Neuronal stem cell (in vitro differentiated cells): ENCODE measurements at regions not wholly inside any gene's neighbourhood (a gene's known extent, or its start where the extent isn't known, plus 50 kb on each side); places are given as distances from the start of the nearest gene placed in this dataset.

Experiments
- DNase-seq: peaks from one replicate; pipeline ENCODE4 v3.0.0-alpha.2; 2013; ENCODE audit warnings: low spot score
- H2AFZ ChIP-seq: one replicate; pipeline ENCODE4 v1.6.1; 2013; ENCODE audit warnings: mild to moderate bottlenecking, low read length, inconsistent platforms
- H2AK5ac ChIP-seq: 2 replicates; pipeline ENCODE4 v1.6.1; 2013; ENCODE audit warnings: low read depth, mild to moderate bottlenecking, inconsistent platforms, low read length, moderate library complexity, mixed read lengths
- H2BK120ac ChIP-seq: 2 replicates; pipeline ENCODE4 v1.6.1; 2013; ENCODE audit warnings: low read depth, mild to moderate bottlenecking, inconsistent platforms, low read length, moderate library complexity, mixed read lengths
- H2BK12ac ChIP-seq: one replicate; pipeline ENCODE4 v1.6.1; 2013; ENCODE audit warnings: low read length, inconsistent platforms
- H2BK15ac ChIP-seq: 2 replicates; pipeline ENCODE4 v1.6.1; 2013; ENCODE audit warnings: mild to moderate bottlenecking, low read length, inconsistent platforms, mixed read lengths
- H2BK5ac ChIP-seq: one replicate; pipeline ENCODE4 v1.6.1; 2013; ENCODE audit warnings: inconsistent platforms, mild to moderate bottlenecking, low read length, moderate library complexity
- H3K14ac ChIP-seq: one replicate; pipeline ENCODE4 v1.6.1; 2013; ENCODE audit warnings: low read length, inconsistent platforms
- H3K18ac ChIP-seq: 2 replicates; pipeline ENCODE4 v1.6.1; 2013; ENCODE audit warnings: low read length, inconsistent platforms
- H3K23ac ChIP-seq: 2 replicates; pipeline ENCODE4 v1.6.1; 2013; ENCODE audit warnings: low read depth, mild to moderate bottlenecking, mixed read lengths, low read length, inconsistent platforms; ENCODE audit not compliant: poor library complexity
- H3K27ac ChIP-seq: replicated peaks from 3 replicates; pipeline ENCODE4 v1.5.1; 2013; ENCODE audit warnings: low read length, inconsistent platforms
- H3K27me3 ChIP-seq, 3 experiments: 2 replicates each; pipeline ENCODE4 v1.6.1; 2013; ENCODE audit warnings: low read length in 3 of 3, mild to moderate bottlenecking in 2 of 3, inconsistent platforms in 1 of 3, low read depth in 1 of 3, mixed read lengths in 1 of 3, moderate library complexity in 1 of 3; ENCODE audit not compliant: control insufficient read depth in 3 of 3, insufficient read depth in 3 of 3
- H3K36me3 ChIP-seq, 2 donors: replicated peaks in 1 of 2; 2 replicates each; pipeline ENCODE4 v1.6.1; 2013; ENCODE audit warnings: low read length in 2 of 2; ENCODE audit not compliant: control insufficient read depth in 2 of 2, insufficient read depth in 2 of 2
- H3K4ac ChIP-seq: 2 replicates; pipeline ENCODE4 v1.6.1; 2013; ENCODE audit warnings: inconsistent platforms, mild to moderate bottlenecking, low read length, moderate library complexity
- H3K4me1 ChIP-seq, 2 donors: 1 replicate in 1 of 2; 2 replicates in 1 of 2; pipeline ENCODE4 v1.6.1; 2013; ENCODE audit warnings: low read length in 2 of 2, low read depth in 1 of 2; ENCODE audit not compliant: control insufficient read depth in 2 of 2, insufficient read depth in 1 of 2
- H3K4me2 ChIP-seq: one replicate; pipeline ENCODE4 v1.6.1; 2013; ENCODE audit warnings: mild to moderate bottlenecking, low read length, inconsistent platforms; ENCODE audit not compliant: insufficient read depth, poor library complexity, severe bottlenecking
- H3K4me3 ChIP-seq, 2 donors: 2 replicates each; pipeline ENCODE4 v1.5.1; 2013; ENCODE audit warnings: low read length in 2 of 2, mild to moderate bottlenecking in 2 of 2, inconsistent platforms in 1 of 2, moderate library complexity in 1 of 2
- H3K79me1 ChIP-seq: one replicate; pipeline ENCODE4 v1.6.1; 2013; ENCODE audit warnings: low read depth, mild to moderate bottlenecking, inconsistent platforms, low read length, moderate library complexity
- H3K9ac ChIP-seq: one replicate; pipeline ENCODE4 v1.6.1; 2013; ENCODE audit warnings: mild to moderate bottlenecking, low read depth, low read length, inconsistent platforms; ENCODE audit not compliant: poor library complexity
- H3K9me3 ChIP-seq, 2 donors: replicated peaks in 1 of 2; 2 replicates each; pipeline versions ENCODE3 to v1.6.1; 2013; ENCODE audit warnings: low read length in 2 of 2, mild to moderate bottlenecking in 2 of 2, inconsistent platforms in 1 of 2, low read depth in 1 of 2, mixed read lengths in 1 of 2, moderate library complexity in 1 of 2; ENCODE audit not compliant: control insufficient read depth in 2 of 2, insufficient read depth in 1 of 2
- H4K8ac ChIP-seq: one replicate; pipeline ENCODE4 v1.6.1; 2013; ENCODE audit warnings: low read depth, mild to moderate bottlenecking, inconsistent platforms, low read length, moderate library complexity
- H4K91ac ChIP-seq: one replicate; pipeline ENCODE4 v1.6.1; 2013; ENCODE audit warnings: low read length, low read depth, mild to moderate bottlenecking, inconsistent platforms; ENCODE audit not compliant: poor library complexity
- WGBS, 2 donors: extraction: QIAGEN DNeasy Blood & Tissue Kit; methylation state at CpG; one replicate each; pipeline ENCODE4 v1.1.7; 2013; ENCODE audit warnings: missing lambda C conversion rate in 2 of 2, mixed read lengths in 1 of 2; ENCODE audit not compliant: insufficient read length in 2 of 2, insufficient replicate concordance in 1 of 2; ENCODE audit errors: extremely low coverage in 2 of 2; 5-methylcytosine and 5-hydroxymethylcytosine counted together

GRCh38 chr13:62697701-62698100 lies 1282.1 kb upstream of the PCDH20 start:
- no peak overlapping the region for H3K27ac ChIP-seq
- H3K36me3 ChIP-seq, result no peaks in the 10 kb centered on the region
- H3K9ac ChIP-seq, result no peak overlapping the region
- H2AFZ ChIP-seq, result no peak overlapping the region
- no peaks in the 10 kb centered on the region for H3K79me1 ChIP-seq
- H2BK12ac ChIP-seq, result no peak overlapping the region
- no peaks in the 10 kb centered on the region for H3K4me1 ChIP-seq
- no peak overlapping the region for H3K18ac ChIP-seq
- no peak overlapping the region for H3K4ac ChIP-seq
- no peak overlapping the region for H3K23ac ChIP-seq
- H3K27me3 ChIP-seq, result no peaks in the 10 kb centered on the region
- no peak overlapping the region for H4K8ac ChIP-seq
- peaks cover 0 to 4% of the 10 kb centered on the region in 2 donors for H3K9me3 ChIP-seq
- DNase-seq, result no peak
- H3K4me3 ChIP-seq, result no peak overlapping the region
- no CpG with 5 or more reads among the region's 1 CpG for WGBS, 2 donors
- no peak overlapping the region for H2AK5ac ChIP-seq
- no peak overlapping the region for H4K91ac ChIP-seq
- H2BK15ac ChIP-seq, result no peak overlapping the region
- no peak overlapping the region for H3K14ac ChIP-seq
- no peak overlapping the region for H2BK120ac ChIP-seq
- no peak overlapping the region for H2BK5ac ChIP-seq
- H3K4me2 ChIP-seq, result no peak overlapping the region

- no peak overlapping the region for H3K27ac ChIP-seq
- H3K36me3 ChIP-seq, result no peaks in the 10 kb centered on the region
- H3K79me1 ChIP-seq, result no peaks in the 10 kb centered on the region
- no peak overlapping the region for H3K18ac ChIP-seq
- H2AFZ ChIP-seq, result peak overlapping the region; percentile 62
- no peak overlapping the region for H3K23ac ChIP-seq
- no peak for DNase-seq
- H3K4ac ChIP-seq, result no peak overlapping the region
- H3K4me2 ChIP-seq, result no peak overlapping the region
- no peak overlapping the region for H2BK12ac ChIP-seq
- no peak overlapping the region for H3K9ac ChIP-seq
- no peak overlapping the region for H2BK5ac ChIP-seq
- no peak overlapping the region for H3K14ac ChIP-seq
- no peak overlapping the region for H2AK5ac ChIP-seq
- no peaks in the 10 kb centered on the region for H3K27me3 ChIP-seq
- no peak overlapping the region for H2BK15ac ChIP-seq
- H3K4me1 ChIP-seq, result no peaks in the 10 kb centered on the region
- H2BK120ac ChIP-seq, result no peak overlapping the region
- no peak overlapping the region for H4K91ac ChIP-seq
- H3K4me3 ChIP-seq, result no peak overlapping the region
- no peak overlapping the region for H4K8ac ChIP-seq
- peaks cover 0 to 4% of the 10 kb centered on the region in 2 donors for H3K9me3 ChIP-seq
Measured at GRCh38 chr13:62696490-62696889, 1280.8 kb upstream of the PCDH20 start.

GRCh38 chr13:62687732-62688131 lies 1272.1 kb upstream of the PCDH20 start:
- Histone ChIP-seq H3K23ac (no peak overlapping the region), H4K91ac (no peak overlapping the region), H3K27ac (no peak overlapping the region), H3K79me1 (no peaks in the 10 kb centered on the region), H2AFZ (no peak overlapping the region), H3K14ac (no peak overlapping the region), H3K4me1 (no peaks in the 10 kb centered on the region), H2BK15ac (no peak overlapping the region), H3K9me3 (no peaks in the 10 kb centered on the region), H3K27me3 (no peaks in the 10 kb centered on the region), H3K18ac (no peak overlapping the region), H2BK120ac (no peak overlapping the region), H3K9ac (no peak overlapping the region), H2BK12ac (no peak overlapping the region), H2BK5ac (no peak overlapping the region), H3K4ac (no peak overlapping the region), H3K36me3 (no peaks in the 10 kb centered on the region), H3K4me3 (no peak overlapping the region), H2AK5ac (no peak overlapping the region), H3K4me2 (no peak overlapping the region), H4K8ac (no peak overlapping the region)
- DNase-seq, result no peak
- no CpG with 5 or more reads among the region's 2 CpGs for WGBS, 2 donors

- no peak overlapping the region for H2AK5ac ChIP-seq
- WGBS, 2 donors, result no CpG with 5 or more reads among the region's 2 CpGs
- H3K36me3 ChIP-seq, result no peaks in the 10 kb centered on the region
- no peaks in the 10 kb centered on the region for H3K4me1 ChIP-seq
- no peak for DNase-seq
- no peak overlapping the region for H3K23ac ChIP-seq
- H3K4ac ChIP-seq, result no peak overlapping the region
- H3K79me1 ChIP-seq, result no peaks in the 10 kb centered on the region
- H2BK12ac ChIP-seq, result no peak overlapping the region
- H3K9ac ChIP-seq, result no peak overlapping the region
- H3K18ac ChIP-seq, result no peak overlapping the region
- no peak overlapping the region for H3K4me3 ChIP-seq
- no peak overlapping the region for H4K8ac ChIP-seq
- no peak overlapping the region for H4K91ac ChIP-seq
- no peaks in the 10 kb centered on the region for H3K9me3 ChIP-seq
- no peak overlapping the region for H2AFZ ChIP-seq
- H3K27ac ChIP-seq, result no peak overlapping the region
- H2BK15ac ChIP-seq, result no peak overlapping the region
- no peak overlapping the region for H2BK5ac ChIP-seq
- H3K27me3 ChIP-seq, result no peaks in the 10 kb centered on the region
- H2BK120ac ChIP-seq, result no peak overlapping the region
- H3K4me2 ChIP-seq, result no peak overlapping the region
- H3K14ac ChIP-seq, result no peak overlapping the region
Measured at GRCh38 chr13:62684359-62684758, 1268.7 kb upstream of the PCDH20 start.
